ENCODE measurements at regions not wholly inside any gene's neighbourhood (a gene's known extent, or its start where the extent isn't known, plus 50 kb on each side); places are given as distances from the start of the nearest gene placed in this dataset.

- no peak overlapping the region for H3K4me3 ChIP-seq (ENCODE audit: low read length)
- TF ChIP-seq ZNF274 (IDR thresholded peaks at IDR 0.05; ENCODE audit: low read depth, low read length): no peak
Measured at GRCh38 chr7:138257459-138258196, 181.4 kb downstream of the AKR1D1 start.

- H3K4me3 ChIP-seq (ENCODE audit: low read length): no peak overlapping the region
- no peak for TF ChIP-seq ZNF274 (IDR thresholded peaks at IDR 0.05; ENCODE audit: low read depth, low read length)
Measured at GRCh38 chr7:138258197-138258559, 181.9 kb downstream of the AKR1D1 start.

- H3K4me3 ChIP-seq (ENCODE audit: low read length): no peak overlapping the region
- no peak for TF ChIP-seq ZNF274 (IDR thresholded peaks at IDR 0.05; ENCODE audit: low read depth, low read length)
Measured at GRCh38 chr7:138259675-138260074, 183.4 kb downstream of the AKR1D1 start.

- TF ChIP-seq ZNF274 (IDR thresholded peaks at IDR 0.05; ENCODE audit: low read depth, low read length): no peak
- H3K4me3 ChIP-seq (ENCODE audit: low read length): no peak overlapping the region
Measured at GRCh38 chr7:138267934-138268333, 191.7 kb downstream of the AKR1D1 start.

GRCh38 chr7:138276891-138277290 lies 183.2 kb upstream of the TRIM24 start:
- no peak for TF ChIP-seq ZNF274 (IDR thresholded peaks at IDR 0.05; ENCODE audit: low read depth, low read length)
- H3K4me3 ChIP-seq (ENCODE audit: low read length): no peak overlapping the region

- no peak overlapping the region for H3K4me3 ChIP-seq (ENCODE audit: low read length)
- TF ChIP-seq ZNF274 (IDR thresholded peaks at IDR 0.05; ENCODE audit: low read depth, low read length): no peak
Measured at GRCh38 chr7:138278601-138279000, 181.5 kb upstream of the TRIM24 start.

GRCh38 chr7:138282997-138283396 lies 177.1 kb upstream of the TRIM24 start:
- no peak overlapping the region for H3K4me3 ChIP-seq (ENCODE audit: low read length)
- TF ChIP-seq ZNF274 (IDR thresholded peaks at IDR 0.05; ENCODE audit: low read depth, low read length): no peak

GRCh38 chr7:138285129-138285528 lies 174.9 kb upstream of the TRIM24 start:
- no peak overlapping the region for H3K4me3 ChIP-seq (ENCODE audit: low read length)
- TF ChIP-seq ZNF274 (IDR thresholded peaks at IDR 0.05; ENCODE audit: low read depth, low read length): no peak

- no peak overlapping the region for H3K4me3 ChIP-seq (ENCODE audit: low read length)
- no peak for TF ChIP-seq ZNF274 (IDR thresholded peaks at IDR 0.05; ENCODE audit: low read depth, low read length)
Measured at GRCh38 chr7:138286846-138287245, 173.2 kb upstream of the TRIM24 start.

- TF ChIP-seq ZNF274 (IDR thresholded peaks at IDR 0.05; ENCODE audit: low read depth, low read length): no peak
- no peak overlapping the region for H3K4me3 ChIP-seq (ENCODE audit: low read length)
Measured at GRCh38 chr7:138287549-138287948, 172.5 kb upstream of the TRIM24 start.

- no peak overlapping the region for H3K4me3 ChIP-seq (ENCODE audit: low read length)
- TF ChIP-seq ZNF274 (IDR thresholded peaks at IDR 0.05; ENCODE audit: low read depth, low read length): no peak
Measured at GRCh38 chr7:138289082-138289481, 171.0 kb upstream of the TRIM24 start.

GRCh38 chr7:138289864-138290263 lies 170.2 kb upstream of the TRIM24 start:
- no peak overlapping the region for H3K4me3 ChIP-seq (ENCODE audit: low read length)
- no peak for TF ChIP-seq ZNF274 (IDR thresholded peaks at IDR 0.05; ENCODE audit: low read depth, low read length)

- no peak overlapping the region for H3K4me3 ChIP-seq (ENCODE audit: low read length)
- TF ChIP-seq ZNF274 (IDR thresholded peaks at IDR 0.05; ENCODE audit: low read depth, low read length): no peak
Measured at GRCh38 chr7:138292951-138293350, 167.1 kb upstream of the TRIM24 start.

GRCh38 chr7:138295049-138295637 lies 164.9 kb upstream of the TRIM24 start:
- H3K4me3 ChIP-seq (ENCODE audit: low read length): no peak overlapping the region; the same call in 1 of the 2 replicates
- no peak for TF ChIP-seq ZNF274 (IDR thresholded peaks at IDR 0.05; ENCODE audit: low read depth, low read length)

GRCh38 chr7:138297526-138297925 lies 162.5 kb upstream of the TRIM24 start:
- H3K4me3 ChIP-seq (ENCODE audit: low read length): no peak overlapping the region
- no peak for TF ChIP-seq ZNF274 (IDR thresholded peaks at IDR 0.05; ENCODE audit: low read depth, low read length)
